ENCODE measurements at regions not wholly inside any gene's neighbourhood (a gene's known extent, or its start where the extent isn't known, plus 50 kb on each side); places are given as distances from the start of the nearest gene placed in this dataset.
"Not testable (repeated sequence)": the region's sequence is repeated elsewhere in the genome, so short reads cannot be mapped to it uniquely, and the experiment has no call there.

- no peak for DNase-seq
Observed at GRCh38 chr22:25420925-25421904, 143.3 kb upstream of the GRK3 start.

DNA sequence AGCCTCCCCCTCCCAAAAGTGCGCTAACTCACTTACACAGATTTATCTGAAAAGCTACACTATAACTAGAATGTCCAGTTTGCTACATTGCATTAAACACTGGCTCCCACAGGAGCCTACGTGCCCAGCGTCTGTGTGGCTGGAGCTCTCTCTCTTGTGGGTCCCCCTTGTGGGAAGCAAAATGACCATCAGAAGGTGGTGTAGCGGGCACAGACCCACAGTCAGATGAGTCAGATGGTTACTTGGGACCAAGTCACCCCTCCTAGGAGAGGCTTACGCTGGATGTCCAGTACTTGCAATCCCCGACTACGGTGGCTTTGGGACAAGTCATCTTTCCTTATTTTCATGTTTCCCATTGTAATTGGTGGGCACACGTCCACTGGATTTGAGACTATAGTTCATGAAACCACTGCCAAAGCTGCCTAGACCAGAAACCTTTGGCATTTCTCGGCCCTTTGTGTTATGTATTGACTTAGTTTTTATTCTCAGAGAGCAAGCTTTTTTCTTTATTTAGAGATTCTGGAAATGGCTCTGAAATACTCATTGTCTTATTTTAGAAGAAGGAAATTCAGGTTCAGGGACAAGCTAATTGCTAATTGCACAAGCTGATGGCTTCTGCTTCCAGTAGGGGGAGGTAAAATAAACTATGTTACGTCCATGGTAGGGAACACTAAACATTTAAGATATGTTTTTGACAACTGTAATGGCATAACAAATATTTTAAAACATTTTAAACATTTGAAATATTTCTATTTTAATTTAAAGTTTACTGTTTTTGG lies 137.8 kb upstream of the GRK3 start:
- not testable (repeated sequence) for DNase-seq

DNA sequence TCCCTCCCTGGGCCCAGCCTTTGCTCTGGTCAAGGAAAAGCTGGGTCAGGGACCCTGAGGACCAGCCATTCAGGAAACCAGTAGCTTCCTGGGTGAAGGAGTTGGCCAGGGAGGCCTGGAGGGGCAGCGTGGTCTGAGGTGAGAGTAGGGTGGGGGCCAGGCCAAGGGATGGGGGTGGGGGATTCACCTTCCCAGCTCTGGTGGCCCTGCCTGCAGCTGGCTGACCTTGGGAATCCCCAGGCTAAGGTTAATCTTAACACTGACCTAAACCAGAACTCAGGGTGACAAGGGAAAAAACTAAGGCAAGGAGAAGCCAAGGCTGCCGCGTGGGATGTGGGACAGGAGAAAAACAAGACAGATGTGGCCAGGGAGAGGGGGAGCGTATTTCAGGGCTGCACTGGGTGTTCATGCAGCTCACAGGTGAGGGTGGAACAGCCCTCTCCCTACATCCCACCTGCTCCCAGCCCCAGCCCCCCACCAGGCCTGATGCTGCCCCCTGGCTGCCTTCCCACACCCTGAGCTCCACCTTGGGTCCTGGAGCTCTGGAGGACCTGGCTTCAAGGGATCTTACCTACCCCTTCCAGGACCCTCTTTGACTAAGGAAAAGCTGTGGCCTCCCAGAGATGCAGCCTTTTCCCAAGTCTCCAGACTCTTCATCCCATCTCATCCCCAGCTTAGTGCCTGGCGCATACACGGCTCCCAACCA lies 132.7 kb upstream of the GRK3 start:
- not testable (repeated sequence) for DNase-seq

GRCh38 chr22:25433381-25433970 lies 131.0 kb upstream of the GRK3 start:
- DNase-seq, result not testable (repeated sequence)

- no peak for DNase-seq
Observed at GRCh38 chr22:25437414-25438160, 126.9 kb upstream of the GRK3 start.

GRCh38 chr22:25447067-25447685 lies 117.3 kb upstream of the GRK3 start:
- DNase-seq, result no peak

- peak; percentile 92 for DNase-seq
Observed at GRCh38 chr22:25447686-25448434, 116.6 kb upstream of the GRK3 start.

- DNase-seq, result peak; percentile 17
Observed at GRCh38 chr22:25448435-25449051, 115.9 kb upstream of the GRK3 start.

DNA sequence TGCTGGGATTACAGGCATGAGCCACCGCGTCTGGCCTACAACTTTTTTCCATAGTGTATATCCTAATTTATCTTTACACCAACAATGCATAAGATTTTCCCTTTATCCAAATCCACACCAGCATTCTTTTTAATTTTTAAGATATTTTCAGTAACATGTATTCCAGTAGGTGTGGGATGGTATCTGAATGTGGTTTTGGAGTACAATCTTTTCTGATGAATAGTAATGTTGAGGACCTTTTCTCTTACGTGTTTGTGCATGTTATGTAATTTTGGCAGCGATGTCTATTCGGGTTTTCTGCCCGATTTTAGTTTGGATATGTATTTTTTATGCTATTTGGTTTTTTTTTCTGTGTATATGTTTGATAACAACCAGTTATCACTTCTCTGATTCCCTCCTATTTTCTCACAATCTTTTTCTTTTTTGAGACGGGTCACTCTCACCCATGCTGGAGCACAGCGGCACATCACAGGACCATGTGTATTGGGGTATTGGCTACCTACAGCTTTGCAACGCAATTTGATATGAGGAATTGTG lies 114.6 kb upstream of the GRK3 start:
- no peak for DNase-seq

DNA sequence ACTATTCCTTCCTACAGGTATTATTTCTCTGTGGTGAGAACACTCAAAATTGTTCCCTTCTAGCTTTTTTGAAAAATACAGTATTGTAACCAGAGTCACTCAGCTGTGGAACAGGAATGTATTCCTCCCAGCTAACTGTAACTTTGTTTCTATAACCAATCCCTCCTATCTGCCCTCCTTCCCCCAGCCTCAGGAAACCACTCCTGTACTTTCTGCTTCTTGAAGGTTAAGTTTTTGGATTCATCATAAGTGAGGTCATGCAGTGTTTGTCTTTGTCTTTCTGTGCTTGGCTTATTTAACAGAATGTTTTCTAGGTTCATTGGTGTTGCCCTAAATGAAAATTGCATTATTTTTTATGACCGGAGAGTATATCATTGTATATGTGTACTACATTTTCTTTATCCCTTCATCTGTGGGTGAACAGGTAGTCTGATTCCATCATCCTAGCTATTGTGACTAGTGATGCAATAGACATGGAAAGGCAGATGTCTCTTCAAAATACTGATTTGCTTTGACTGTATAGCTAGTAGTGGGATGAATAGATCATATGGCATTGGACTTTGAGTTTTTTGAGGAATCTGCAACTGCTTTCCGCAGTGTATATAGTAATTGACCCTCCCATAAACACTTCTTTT lies 112.9 kb upstream of the GRK3 start:
- no peak for DNase-seq

DNA sequence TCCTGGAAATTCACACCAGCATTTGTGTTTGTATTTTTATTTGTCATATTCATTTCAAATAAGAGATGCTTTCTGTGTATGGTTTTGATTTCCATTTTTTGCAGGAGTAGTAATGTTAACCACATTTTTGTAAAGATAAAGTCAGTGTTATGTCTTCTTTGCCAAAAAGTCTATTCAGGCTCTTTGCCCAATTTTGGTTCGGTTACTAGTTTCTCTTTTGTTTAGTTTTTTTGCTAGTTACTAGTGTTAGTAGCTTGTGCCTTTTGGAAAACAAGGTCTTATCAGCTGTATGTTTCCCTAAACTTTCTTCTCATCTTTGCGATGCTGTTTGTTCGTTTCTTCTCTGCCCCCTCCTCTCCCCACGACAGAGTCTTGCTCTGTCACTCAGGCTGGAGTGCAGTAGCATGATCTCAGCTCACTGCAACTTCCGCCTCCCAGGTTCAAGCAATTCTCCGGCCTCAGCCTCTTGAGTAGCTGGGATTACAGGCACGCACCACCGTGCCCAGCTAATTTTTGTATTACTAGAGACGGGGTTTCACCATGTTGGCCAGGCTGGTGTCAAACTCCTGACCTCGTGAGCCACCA lies 112.3 kb upstream of the GRK3 start:
- no peak for DNase-seq

DNA sequence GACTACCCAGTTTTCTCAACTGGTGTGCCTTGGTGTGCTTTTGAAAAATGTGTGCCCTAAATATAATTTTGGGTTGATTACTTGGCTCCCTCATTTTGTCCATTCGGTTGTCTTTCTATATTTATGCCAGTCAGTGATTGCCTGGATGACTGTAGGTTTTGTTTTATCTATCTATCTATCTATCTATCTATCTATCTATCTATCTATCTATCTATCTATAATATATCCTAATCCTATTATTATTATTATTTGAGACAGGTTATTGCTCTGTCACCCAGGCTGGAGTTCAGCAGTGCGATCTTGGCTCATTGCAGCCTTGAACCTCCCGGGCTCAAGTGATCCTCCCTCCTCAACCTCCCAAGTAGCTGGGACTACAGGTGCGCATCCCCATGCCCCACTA lies 111.4 kb upstream of the GRK3 start:
- no peak for DNase-seq

GRCh38 chr22:25453557-25453956 lies 110.9 kb upstream of the GRK3 start:
- DNase-seq, result no peak

GRCh38 chr22:25456300-25457043 lies 108.0 kb upstream of the GRK3 start:
- DNase-seq, result not testable (repeated sequence)

DNA sequence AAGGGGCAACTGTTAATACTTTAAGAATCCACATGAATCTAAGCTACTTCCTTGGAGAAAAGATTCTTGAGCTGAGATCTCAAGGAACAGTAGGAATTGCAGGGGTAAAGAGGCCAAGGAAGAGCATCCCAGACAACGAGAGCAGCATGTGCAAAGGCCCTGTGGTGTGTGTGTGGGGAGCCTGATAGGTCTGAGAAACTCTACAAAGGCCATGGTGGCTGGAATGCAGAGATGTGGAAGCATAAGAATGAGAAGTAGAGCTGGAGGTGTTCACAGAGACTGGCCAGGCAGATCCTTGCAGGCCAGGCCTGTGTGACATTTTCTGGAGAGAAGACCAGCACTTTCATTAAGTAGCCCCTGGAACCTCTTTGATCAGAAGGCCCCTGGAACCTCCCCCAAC lies 105.8 kb upstream of the GRK3 start:
- DNase-seq, result not testable (repeated sequence)

- not testable (repeated sequence) for DNase-seq
Observed at GRCh38 chr22:25460682-25461081, 103.8 kb upstream of the GRK3 start.

GRCh38 chr22:25461301-25461700 lies 103.2 kb upstream of the GRK3 start:
- DNase-seq, result no peak

Data from activated CD4-positive, alpha-beta T cell treated with anti-CD3 and anti-CD28 coated beads, Interleukin-2, amount 50 U/mL, for 16 hours (primary cell).